Upper lobe of left lung (tissue), 4 donors: ENCODE measurements at regions not wholly inside any gene's neighbourhood (a gene's known extent, or its start where the extent isn't known, plus 50 kb on each side); places are given as distances from the start of the nearest gene placed in this dataset.

Experiments
- CTCF ChIP-seq, 6 experiments: fragments of 450-650 bp in 4 of 6; fragments of 200-600 bp in 2 of 6; sonication (generic) in 2 of 6; IDR thresholded peaks; one replicate each; pipeline ENCODE4 v1.5.1; 2016 to 2019; ENCODE audit warnings: antibody characterized with exemption in 6 of 6
- EP300 ChIP-seq, 4 donors: sonication (generic); formaldehyde crosslinking; IDR thresholded peaks; one replicate each; pipeline ENCODE4 v1.5.1; 2017; ENCODE audit warnings: antibody characterized with exemption in 4 of 4, control low read depth in 2 of 4

GRCh38 chr2:194926873-194927272, 730.2 kb upstream of the SLC39A10 start:
- TF ChIP-seq CTCF (IDR thresholded peaks at IDR 0.05), result no peak
- no peak for TF ChIP-seq EP300 (IDR thresholded peaks at IDR 0.05)
